ENCODE measurements at regions not wholly inside any gene's neighbourhood (a gene's known extent, or its start where the extent isn't known, plus 50 kb on each side); places are given as distances from the start of the nearest gene placed in this dataset.

DNA sequence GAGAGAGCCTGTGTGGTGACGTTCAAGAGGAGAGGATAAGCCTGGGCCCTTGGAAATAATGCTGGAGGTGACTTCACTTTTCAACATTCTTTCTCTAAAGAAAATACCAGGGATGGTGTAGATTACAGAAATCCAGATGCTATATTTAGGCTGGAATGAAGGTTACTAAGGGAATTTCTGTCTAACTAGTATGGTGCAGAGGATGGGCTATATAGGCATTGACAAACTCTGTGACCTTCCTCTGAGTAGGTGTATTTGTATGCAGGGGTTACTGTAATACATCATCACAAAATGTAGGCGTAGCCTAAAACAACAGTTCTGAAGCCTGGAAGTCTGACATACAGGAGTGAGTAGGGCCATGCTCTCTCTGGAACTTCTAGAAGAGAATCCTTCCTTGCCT lies 155.3 kb upstream of the INHBA start:
- DNase-seq: no peak
- Histone ChIP-seq H3K9me3 (no peaks in the 10 kb centered on the region), H3K36me3 (ENCODE audit: control insufficient read depth, insufficient read depth, low read length) (no peaks in the 10 kb centered on the region), H3K4me1 (no peaks in the 10 kb centered on the region), H3K27me3 (replicated peaks; ENCODE audit: control insufficient read depth, insufficient read depth, low read length) (no peaks in the 10 kb centered on the region), H3K4me3 (ENCODE audit: low read depth, low read length) (no peak overlapping the region)
- no peaks in the 10 kb centered on the region for H3K4me1 Mint-ChIP-seq (ENCODE audit: low read depth, unreplicated experiment)
- H3K9me3 Mint-ChIP-seq (ENCODE audit: unreplicated experiment): no peaks in the 10 kb centered on the region
- ChIA-PET POLR2A (no interaction called here), CTCF (no interaction called here)
- H3K36me3 Mint-ChIP-seq (ENCODE audit: insufficient read depth, unreplicated experiment): no peaks in the 10 kb centered on the region
- H3K4me3 Mint-ChIP-seq (ENCODE audit: unreplicated experiment): no peak overlapping the region
- intact Hi-C loops (cut with micrococcal nuclease; ENCODE audit: unreplicated experiment): loop anchor here (1.0 kb wide), 1 partner anchor 9 kb away; no protein-coding TSS in a partner anchor
- TF ChIP-seq, protein P1, sequence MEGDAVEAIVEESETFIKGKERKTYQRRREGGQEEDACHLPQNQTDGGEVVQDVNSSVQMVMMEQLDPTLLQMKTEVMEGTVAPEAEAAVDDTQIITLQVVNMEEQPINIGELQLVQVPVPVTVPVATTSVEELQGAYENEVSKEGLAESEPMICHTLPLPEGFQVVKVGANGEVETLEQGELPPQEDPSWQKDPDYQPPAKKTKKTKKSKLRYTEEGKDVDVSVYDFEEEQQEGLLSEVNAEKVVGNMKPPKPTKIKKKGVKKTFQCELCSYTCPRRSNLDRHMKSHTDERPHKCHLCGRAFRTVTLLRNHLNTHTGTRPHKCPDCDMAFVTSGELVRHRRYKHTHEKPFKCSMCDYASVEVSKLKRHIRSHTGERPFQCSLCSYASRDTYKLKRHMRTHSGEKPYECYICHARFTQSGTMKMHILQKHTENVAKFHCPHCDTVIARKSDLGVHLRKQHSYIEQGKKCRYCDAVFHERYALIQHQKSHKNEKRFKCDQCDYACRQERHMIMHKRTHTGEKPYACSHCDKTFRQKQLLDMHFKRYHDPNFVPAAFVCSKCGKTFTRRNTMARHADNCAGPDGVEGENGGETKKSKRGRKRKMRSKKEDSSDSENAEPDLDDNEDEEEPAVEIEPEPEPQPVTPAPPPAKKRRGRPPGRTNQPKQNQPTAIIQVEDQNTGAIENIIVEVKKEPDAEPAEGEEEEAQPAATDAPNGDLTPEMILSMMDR (IDR thresholded peaks at IDR 0.05; ENCODE audit: insufficient read depth in 1 of 2, low read depth in 1 of 2, low read length in 1 of 2, severe bottlenecking in 1 of 2, unreplicated experiment in 1 of 2): no peak
- no TSS peak for BruUV-seq (replicated peaks)
- no peak overlapping the region for H3K27ac Mint-ChIP-seq (ENCODE audit: unreplicated experiment)
- H3K27me3 Mint-ChIP-seq (ENCODE audit: insufficient read depth, unreplicated experiment): peaks cover 16% of the 10 kb centered on the region

DNA sequence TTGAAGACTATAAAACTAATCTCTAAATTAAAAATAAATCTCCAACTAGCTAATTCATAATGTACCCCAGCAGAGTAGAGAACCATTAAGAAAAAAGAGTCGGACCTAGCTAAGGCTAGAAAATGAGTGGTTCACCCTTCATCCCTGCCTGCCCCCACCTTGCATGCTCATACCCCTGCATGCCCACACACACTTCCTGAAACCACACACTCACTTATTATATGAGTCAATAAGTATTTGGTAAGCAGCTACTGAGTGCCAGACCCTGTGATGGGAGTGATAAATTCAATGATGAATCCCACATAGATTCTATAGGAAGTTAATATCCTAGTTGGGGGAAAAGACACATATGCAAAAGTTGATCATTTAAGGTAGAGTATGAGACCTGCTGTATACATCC lies 152.9 kb upstream of the INHBA start:
- BruUV-seq (replicated peaks): no TSS peak
- Mint-ChIP-seq H3K27ac (ENCODE audit: unreplicated experiment) (no peak overlapping the region), H3K9me3 (ENCODE audit: unreplicated experiment) (no peaks in the 10 kb centered on the region), H3K36me3 (ENCODE audit: insufficient read depth, unreplicated experiment) (no peaks in the 10 kb centered on the region), H3K27me3 (ENCODE audit: insufficient read depth, unreplicated experiment) (peaks cover 23% of the 10 kb centered on the region), H3K4me3 (ENCODE audit: unreplicated experiment) (no peak overlapping the region), H3K4me1 (ENCODE audit: low read depth, unreplicated experiment) (no peaks in the 10 kb centered on the region)
- no peak overlapping the region for H3K4me3 ChIP-seq (ENCODE audit: low read depth, low read length)
- ChIA-PET CTCF (no interaction called here), POLR2A (no interaction called here)
- no peak for DNase-seq
- intact Hi-C loops (cut with micrococcal nuclease; ENCODE audit: unreplicated experiment): no loop called here
- no peaks in the 10 kb centered on the region for H3K36me3 ChIP-seq (ENCODE audit: control insufficient read depth, insufficient read depth, low read length)
- no peaks in the 10 kb centered on the region for H3K27me3 ChIP-seq (replicated peaks; ENCODE audit: control insufficient read depth, insufficient read depth, low read length)
- H3K4me1 ChIP-seq: no peaks in the 10 kb centered on the region
- TF ChIP-seq, protein P1 (IDR thresholded peaks at IDR 0.05; ENCODE audit: insufficient read depth in 1 of 2, low read depth in 1 of 2, low read length in 1 of 2, severe bottlenecking in 1 of 2, unreplicated experiment in 1 of 2): no peak
- no peaks in the 10 kb centered on the region for H3K9me3 ChIP-seq

DNA sequence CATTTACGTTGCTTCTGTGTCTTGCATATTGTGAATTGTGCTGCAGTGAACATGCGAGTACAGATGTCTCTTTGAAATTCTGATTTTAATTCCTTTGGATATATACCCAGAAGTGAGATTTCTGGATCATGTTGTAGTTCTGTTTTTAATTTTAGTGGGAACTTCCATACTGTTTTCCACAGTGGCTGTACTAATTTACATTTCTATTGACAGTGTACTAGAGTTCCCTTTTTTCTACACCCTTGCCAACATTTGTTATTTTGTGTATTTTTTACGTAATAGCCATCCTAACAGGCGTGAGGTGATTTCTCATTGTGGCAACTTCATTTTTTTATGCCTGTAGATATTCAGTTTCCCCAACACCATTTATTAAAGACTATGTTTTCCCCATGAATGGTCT lies 144.7 kb upstream of the INHBA start:
- Histone ChIP-seq H3K9me3 (peaks cover 6% of the 10 kb centered on the region), H3K36me3 (ENCODE audit: control insufficient read depth, insufficient read depth, low read length) (no peaks in the 10 kb centered on the region), H3K27me3 (replicated peaks; ENCODE audit: control insufficient read depth, insufficient read depth, low read length) (no peaks in the 10 kb centered on the region), H3K4me1 (no peaks in the 10 kb centered on the region), H3K4me3 (ENCODE audit: low read depth, low read length) (no peak overlapping the region)
- TF ChIP-seq, protein P1 (IDR thresholded peaks at IDR 0.05; ENCODE audit: insufficient read depth in 1 of 2, low read depth in 1 of 2, low read length in 1 of 2, severe bottlenecking in 1 of 2, unreplicated experiment in 1 of 2): no peak
- CTCF ChIA-PET: no interaction called here
- Mint-ChIP-seq H3K4me1 (ENCODE audit: low read depth, unreplicated experiment) (no peaks in the 10 kb centered on the region), H3K9me3 (ENCODE audit: unreplicated experiment) (no peaks in the 10 kb centered on the region), H3K27ac (ENCODE audit: unreplicated experiment) (no peak overlapping the region), H3K27me3 (ENCODE audit: insufficient read depth, unreplicated experiment) (peaks cover 7% of the 10 kb centered on the region), H3K36me3 (ENCODE audit: insufficient read depth, unreplicated experiment) (no peaks in the 10 kb centered on the region), H3K4me3 (ENCODE audit: unreplicated experiment) (no peak overlapping the region)
- no peak for DNase-seq
- intact Hi-C loops (cut with micrococcal nuclease; ENCODE audit: unreplicated experiment): no loop called here
- POLR2A ChIA-PET: no interaction called here
- BruUV-seq (replicated peaks): no TSS peak
